CD8-positive, alpha-beta memory T cell (primary cell): ENCODE measurements at regions not wholly inside any gene's neighbourhood (a gene's known extent, or its start where the extent isn't known, plus 50 kb on each side); places are given as distances from the start of the nearest gene placed in this dataset.

Source experiments
- CTCF ChIA-PET: fragments of 350-600 bp; sonication (Branson Sonifier 250); formaldehyde crosslinking; loops from one replicate; lab custom pipeline; 2021; ENCODE audit warnings: antibody characterized with exemption; lab: Charles Lee
- POLR2A ChIA-PET: fragments of 350-600 bp; sonication (Branson Sonifier 250); formaldehyde crosslinking; loops from one replicate; lab custom pipeline; 2021; ENCODE audit warnings: antibody characterized with exemption; lab: Charles Lee
- DNase-seq, 5 donors: peaks; one replicate each; pipeline versions ENCODE4 v3.0.0 to v3.0.0-alpha.2; 2020 to 2022; ENCODE audit warnings: mixed read lengths in 1 of 5
- H3K27ac ChIP-seq: one replicate; pipeline ENCODE4 v1.7.0; 2013; ENCODE audit warnings: low read depth, mild to moderate bottlenecking, low read length, moderate library complexity
- H3K27me3 ChIP-seq: 2 replicates; pipeline ENCODE4 v1.7.0; 2013; ENCODE audit warnings: low read length, mild to moderate bottlenecking; ENCODE audit not compliant: insufficient read depth, poor library complexity, severe bottlenecking
- H3K36me3 ChIP-seq: 2 replicates; pipeline ENCODE4 v1.7.0; 2013; ENCODE audit warnings: mild to moderate bottlenecking, low read length, moderate library complexity; ENCODE audit not compliant: insufficient read depth
- H3K4me1 ChIP-seq: 2 replicates; pipeline ENCODE4 v1.7.0; 2013; ENCODE audit warnings: mild to moderate bottlenecking, low read length, moderate library complexity; ENCODE audit not compliant: insufficient read depth
- H3K4me3 ChIP-seq: 2 replicates; pipeline ENCODE4 v1.7.0; 2013; ENCODE audit warnings: mild to moderate bottlenecking, low read length
- H3K9me3 ChIP-seq: 2 replicates; pipeline ENCODE4 v1.7.0; 2013; ENCODE audit warnings: mild to moderate bottlenecking, low read length
- H3K27ac Mint-ChIP-seq, 8 donors: one replicate each; pipeline ENCODE4 v1.8.0; 2020 to 2021; ENCODE audit warnings: mixed read lengths in 8 of 8, mild to moderate bottlenecking in 6 of 8, inconsistent platforms in 3 of 8, moderate library complexity in 3 of 8
- H3K27me3 Mint-ChIP-seq, 2 donors: one replicate each; pipeline ENCODE4 v1.8.0; 2020 to 2021; ENCODE audit warnings: mixed read lengths in 2 of 2, mild to moderate bottlenecking in 1 of 2, moderate library complexity in 1 of 2
- H3K36me3 Mint-ChIP-seq, 3 donors: one replicate each; pipeline ENCODE4 v1.8.0; 2020 to 2021; ENCODE audit warnings: mixed read lengths in 3 of 3, inconsistent platforms in 1 of 3, mild to moderate bottlenecking in 1 of 3
- H3K4me1 Mint-ChIP-seq, 3 donors: one replicate each; pipeline ENCODE4 v1.8.0; 2020 to 2021; ENCODE audit warnings: mixed read lengths in 3 of 3, inconsistent platforms in 1 of 3, mild to moderate bottlenecking in 1 of 3
- H3K4me3 Mint-ChIP-seq, 7 donors: one replicate each; pipeline ENCODE4 v1.8.0; 2020 to 2021; ENCODE audit warnings: mixed read lengths in 7 of 7, mild to moderate bottlenecking in 6 of 7, moderate library complexity in 4 of 7, inconsistent platforms in 2 of 7
- H3K9me3 Mint-ChIP-seq, 5 donors: one replicate each; pipeline ENCODE4 v1.8.0; 2020 to 2022; ENCODE audit warnings: mixed read lengths in 5 of 5, mild to moderate bottlenecking in 3 of 5, moderate library complexity in 2 of 5, inconsistent platforms in 1 of 5

DNA sequence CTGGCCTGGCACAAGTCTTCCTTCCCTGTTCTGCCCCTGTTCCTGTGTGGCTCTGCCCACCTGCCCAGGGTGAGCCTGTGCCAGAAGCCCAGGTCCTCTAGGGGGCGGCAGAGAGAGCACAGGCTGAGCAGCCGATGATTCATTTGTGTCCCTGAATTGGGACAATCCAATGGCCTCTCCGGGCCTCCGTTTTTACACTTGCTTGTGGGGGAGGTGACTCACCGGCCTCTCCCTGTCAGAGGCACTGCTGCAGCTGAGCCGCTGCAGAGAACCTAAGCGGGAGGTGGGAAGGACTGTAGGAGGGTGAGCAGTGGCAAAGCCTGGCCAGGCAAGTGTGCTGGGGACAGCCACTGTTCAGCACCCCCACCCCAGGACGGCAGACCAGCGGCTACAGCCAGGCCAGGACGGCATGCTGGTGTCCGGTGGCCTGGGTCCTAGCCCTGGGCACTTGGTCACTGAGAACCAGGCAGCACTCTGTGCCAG is 65.2 kb upstream of the LMO1 start:
- ChIA-PET CTCF (no interaction called here), POLR2A (no interaction called here)
- Mint-ChIP-seq H3K36me3 (no peaks in the 10 kb centered on the region), H3K4me3 (no peak overlapping the region), H3K9me3 (no peaks in the 10 kb centered on the region), H3K27me3 (peaks cover 7 to 8% of the 10 kb centered on the region in 2 donors), H3K4me1 (no peaks in the 10 kb centered on the region), H3K27ac (no peak overlapping the region)
- H3K27me3 ChIP-seq, result no peaks in the 10 kb centered on the region
- no peaks in the 10 kb centered on the region for H3K36me3 ChIP-seq
- H3K27ac ChIP-seq, result no peak overlapping the region
- no peaks in the 10 kb centered on the region for H3K9me3 ChIP-seq
- H3K4me3 ChIP-seq, result no peak overlapping the region
- peak in 3 of 5 donors; percentile 7 to 11 (median 9) for DNase-seq
- H3K4me1 ChIP-seq, result no peaks in the 10 kb centered on the region

DNA sequence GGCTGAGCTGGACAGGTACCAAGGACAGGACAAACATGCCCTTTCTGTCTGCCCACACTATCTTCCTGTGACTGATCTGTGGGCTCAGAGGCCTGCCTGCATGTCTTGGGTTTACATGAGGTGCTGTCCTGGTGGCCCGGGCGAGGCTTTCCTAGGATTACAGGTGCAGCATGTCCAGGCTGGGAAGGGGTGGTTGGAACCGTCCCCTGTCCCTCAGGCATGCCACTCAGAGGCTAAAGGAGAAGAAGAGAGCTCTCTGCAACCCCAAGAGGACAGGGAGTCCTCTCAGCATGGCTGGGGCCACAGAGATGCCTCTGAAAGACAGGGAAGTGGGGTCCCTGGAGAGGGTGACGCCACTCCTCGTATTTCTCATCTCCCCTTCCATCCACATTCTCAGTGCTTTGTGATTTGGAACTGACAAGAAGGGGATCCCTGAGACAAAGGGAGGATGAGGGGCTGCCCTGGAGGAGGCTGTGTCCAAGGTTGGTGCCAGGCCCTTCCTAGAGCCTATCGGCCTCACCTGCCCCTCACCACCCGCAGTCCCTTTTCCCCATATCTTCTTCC is 64.6 kb upstream of the LMO1 start:
- no peaks in the 10 kb centered on the region for H3K4me1 Mint-ChIP-seq
- no peaks in the 10 kb centered on the region for H3K9me3 ChIP-seq
- H3K36me3 Mint-ChIP-seq, result no peaks in the 10 kb centered on the region
- no peaks in the 10 kb centered on the region for H3K36me3 ChIP-seq
- POLR2A ChIA-PET, result no interaction called here
- CTCF ChIA-PET, result no interaction called here
- no peaks in the 10 kb centered on the region for H3K9me3 Mint-ChIP-seq
- DNase-seq, result no peak
- no peak overlapping the region for H3K27ac ChIP-seq
- no peak overlapping the region for H3K4me3 Mint-ChIP-seq
- no peaks in the 10 kb centered on the region for H3K4me1 ChIP-seq
- peaks cover 8% of the 10 kb centered on the region in 2 donors for H3K27me3 Mint-ChIP-seq
- no peak overlapping the region for H3K27ac Mint-ChIP-seq
- H3K4me3 ChIP-seq, result no peak overlapping the region
- H3K27me3 ChIP-seq, result no peaks in the 10 kb centered on the region

DNA sequence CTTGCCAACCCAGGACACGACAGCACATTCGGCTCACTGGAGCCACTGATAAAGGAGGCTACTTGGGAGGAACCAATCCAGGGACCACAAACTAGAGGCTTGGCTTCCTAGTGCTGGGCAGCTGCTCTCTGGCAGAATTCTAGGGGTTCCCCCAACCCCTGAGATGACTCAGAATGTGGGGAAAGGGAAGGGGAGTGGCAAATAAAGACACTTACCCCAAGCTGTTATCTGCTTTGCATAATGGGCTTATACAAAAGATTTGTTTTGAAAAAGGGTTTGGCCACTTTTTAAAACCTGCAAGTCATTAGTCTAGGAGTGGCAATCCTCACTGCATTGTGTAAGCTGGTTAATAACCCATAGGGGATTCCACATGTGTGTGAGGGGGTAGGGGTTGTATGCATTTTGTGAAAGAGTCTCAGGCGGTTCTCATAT is 64.1 kb upstream of the LMO1 start:
- Histone ChIP-seq H3K27me3 (no peaks in the 10 kb centered on the region), H3K4me3 (no peak overlapping the region), H3K27ac (no peak overlapping the region), H3K9me3 (no peaks in the 10 kb centered on the region), H3K36me3 (no peaks in the 10 kb centered on the region), H3K4me1 (no peaks in the 10 kb centered on the region)
- Mint-ChIP-seq H3K4me1 (no peaks in the 10 kb centered on the region), H3K36me3 (no peaks in the 10 kb centered on the region), H3K9me3 (no peaks in the 10 kb centered on the region), H3K4me3 (no peak overlapping the region), H3K27ac (no peak overlapping the region), H3K27me3 (peaks cover 8 to 9% of the 10 kb centered on the region in 2 donors)
- ChIA-PET POLR2A (no interaction called here), CTCF (no interaction called here)
- DNase-seq, result no peak

DNA sequence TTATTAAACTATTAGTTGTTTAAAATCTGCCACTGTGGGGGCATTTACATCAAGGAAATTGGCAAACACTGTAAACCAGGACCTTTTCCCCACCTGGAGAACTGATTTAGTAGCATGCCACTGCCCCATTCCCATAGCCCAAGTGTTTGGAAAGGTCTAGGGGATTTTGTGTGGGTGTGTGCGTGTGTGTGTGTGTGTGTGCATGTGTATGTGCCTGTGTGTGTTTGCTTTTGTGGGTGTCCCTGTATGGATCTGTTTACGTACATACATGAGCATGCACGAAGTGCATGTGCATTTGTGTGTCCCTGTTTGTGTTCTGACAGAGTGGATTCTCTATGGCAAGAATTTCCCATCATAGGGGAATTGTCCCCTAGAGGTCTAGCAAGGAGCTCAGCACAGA is 62.7 kb upstream of the LMO1 start:
- H3K36me3 ChIP-seq, result no peaks in the 10 kb centered on the region
- Mint-ChIP-seq H3K36me3 (no peaks in the 10 kb centered on the region), H3K4me3 (no peak overlapping the region), H3K27ac (no peak overlapping the region), H3K27me3 (peaks cover 7 to 10% of the 10 kb centered on the region in 2 donors), H3K4me1 (no peaks in the 10 kb centered on the region), H3K9me3 (no peaks in the 10 kb centered on the region)
- CTCF ChIA-PET, result no interaction called here
- POLR2A ChIA-PET, result no interaction called here
- no peak overlapping the region for H3K4me3 ChIP-seq
- H3K27ac ChIP-seq, result no peak overlapping the region
- no peak for DNase-seq
- no peaks in the 10 kb centered on the region for H3K27me3 ChIP-seq
- no peaks in the 10 kb centered on the region for H3K9me3 ChIP-seq
- no peaks in the 10 kb centered on the region for H3K4me1 ChIP-seq

DNA sequence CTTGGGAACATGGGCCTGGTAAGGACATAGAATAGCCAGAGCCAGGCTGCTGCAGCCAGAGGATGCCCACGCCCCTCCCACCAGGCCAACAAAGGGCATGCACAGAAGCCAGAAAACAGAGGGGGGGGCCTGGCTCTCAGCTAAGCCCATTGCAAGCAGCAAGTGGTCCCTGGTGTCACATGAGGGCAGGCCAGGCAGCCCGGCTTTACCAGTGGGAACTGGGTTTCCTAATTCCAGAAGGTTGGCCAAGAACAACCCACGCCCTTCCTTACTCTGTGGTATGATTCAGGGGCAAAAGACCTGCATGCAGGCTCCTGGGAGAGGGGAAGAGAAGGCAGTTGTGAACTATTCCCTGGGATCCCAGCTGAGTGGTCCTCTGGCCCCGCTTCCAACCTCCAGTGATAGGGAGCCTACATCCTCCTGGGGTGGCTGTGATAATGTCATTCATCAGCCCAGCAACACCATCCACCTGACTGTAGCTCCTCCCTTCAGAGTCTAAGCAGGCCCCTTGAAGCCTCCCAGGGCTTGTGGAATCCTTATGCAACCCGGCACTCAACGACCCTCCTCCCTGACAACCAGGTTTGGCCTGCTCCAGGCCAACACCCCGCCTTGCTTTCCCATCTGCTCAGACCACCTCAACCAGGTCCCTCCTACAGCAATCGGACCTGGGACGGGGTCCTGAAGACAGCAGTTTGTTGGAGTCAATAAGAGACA is 62.1 kb upstream of the LMO1 start:
- CTCF ChIA-PET, result no interaction called here
- no peaks in the 10 kb centered on the region for H3K9me3 Mint-ChIP-seq
- H3K4me1 ChIP-seq, result no peaks in the 10 kb centered on the region
- H3K9me3 ChIP-seq, result no peaks in the 10 kb centered on the region
- H3K4me3 ChIP-seq, result no peak overlapping the region
- no peak overlapping the region for H3K27ac ChIP-seq
- no peaks in the 10 kb centered on the region for H3K36me3 ChIP-seq
- H3K36me3 Mint-ChIP-seq, result no peaks in the 10 kb centered on the region
- DNase-seq, result no peak
- no peak overlapping the region for H3K27ac Mint-ChIP-seq
- no peaks in the 10 kb centered on the region for H3K4me1 Mint-ChIP-seq
- H3K27me3 Mint-ChIP-seq, result peaks cover 2 to 9% of the 10 kb centered on the region in 2 donors
- POLR2A ChIA-PET, result no interaction called here
- no peak overlapping the region for H3K4me3 Mint-ChIP-seq
- no peaks in the 10 kb centered on the region for H3K27me3 ChIP-seq

DNA sequence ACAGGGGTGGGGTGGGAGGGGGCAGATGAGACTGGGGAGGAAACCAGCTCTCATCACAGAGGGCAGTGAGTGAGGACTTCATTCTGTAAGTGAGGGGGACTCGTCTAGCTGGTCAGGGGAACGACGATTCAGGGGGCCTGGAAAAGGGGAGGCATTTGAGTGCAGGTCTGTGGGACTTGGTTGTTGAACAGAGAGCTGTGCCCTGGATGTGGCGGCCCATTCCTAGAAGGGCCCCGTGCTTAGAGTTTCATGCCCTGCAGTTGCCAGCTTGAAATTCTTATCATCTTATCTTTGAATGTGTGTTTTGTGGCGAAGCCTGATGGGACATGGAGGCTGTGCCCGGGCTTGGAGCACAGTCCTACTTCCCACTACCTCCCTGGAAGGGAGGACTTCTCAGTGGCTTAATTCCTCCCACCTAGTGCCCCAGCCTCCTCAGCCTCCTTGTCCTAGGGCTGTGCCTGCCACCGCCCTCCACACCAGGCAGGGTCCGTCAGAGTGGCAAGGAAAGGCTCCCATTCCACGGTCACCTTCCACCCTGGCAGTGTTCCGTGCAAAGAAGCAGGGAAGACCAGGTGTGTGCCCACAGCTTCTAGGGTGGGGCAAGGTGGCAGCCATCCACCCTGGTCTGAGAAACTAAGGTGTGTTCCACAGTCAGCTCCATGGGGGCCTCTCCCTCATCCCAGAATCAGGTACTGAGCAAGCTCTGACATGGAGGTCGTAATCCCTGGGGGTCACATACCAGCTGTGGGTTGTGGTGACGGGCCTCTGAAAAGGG is 59.7 kb upstream of the LMO1 start:
- Histone ChIP-seq H3K36me3 (no peaks in the 10 kb centered on the region), H3K4me3 (no peak overlapping the region), H3K27me3 (no peaks in the 10 kb centered on the region), H3K27ac (no peak overlapping the region), H3K9me3 (no peaks in the 10 kb centered on the region), H3K4me1 (no peaks in the 10 kb centered on the region)
- H3K4me1 Mint-ChIP-seq, result no peaks in the 10 kb centered on the region
- H3K9me3 Mint-ChIP-seq, result no peaks in the 10 kb centered on the region
- no peak overlapping the region for H3K4me3 Mint-ChIP-seq
- DNase-seq, result no peak
- no peak overlapping the region for H3K27ac Mint-ChIP-seq
- H3K36me3 Mint-ChIP-seq, result no peaks in the 10 kb centered on the region
- CTCF ChIA-PET, result no interaction called here
- POLR2A ChIA-PET, result no interaction called here
- H3K27me3 Mint-ChIP-seq, result peaks cover 5 to 6% of the 10 kb centered on the region in 2 donors

DNA sequence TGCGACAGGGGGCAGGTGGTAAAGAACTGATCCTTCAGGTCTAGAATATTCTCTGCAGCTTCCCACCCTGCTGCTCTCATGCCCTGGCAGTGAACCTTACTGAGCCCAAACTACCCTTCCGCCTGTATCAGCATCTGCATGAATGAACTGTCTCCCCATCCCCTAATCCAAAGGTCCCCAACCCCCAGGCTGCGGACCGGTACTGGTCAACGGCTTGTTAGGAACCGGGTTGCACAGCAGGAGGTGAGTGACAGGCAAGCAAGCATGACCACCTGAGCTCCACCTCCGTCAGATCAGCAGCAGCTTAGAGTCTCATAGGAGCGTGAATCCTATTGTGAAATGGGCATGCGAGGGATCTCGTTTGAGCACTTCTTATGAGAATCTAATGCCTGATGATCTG is 58.2 kb upstream of the LMO1 start:
- Histone ChIP-seq H3K27me3 (no peaks in the 10 kb centered on the region), H3K36me3 (no peaks in the 10 kb centered on the region), H3K9me3 (no peaks in the 10 kb centered on the region), H3K4me1 (no peaks in the 10 kb centered on the region), H3K27ac (no peak overlapping the region), H3K4me3 (no peak overlapping the region)
- Mint-ChIP-seq H3K36me3 (no peaks in the 10 kb centered on the region), H3K9me3 (no peaks in the 10 kb centered on the region), H3K4me1 (no peaks in the 10 kb centered on the region), H3K4me3 (no peak overlapping the region), H3K27ac (no peak overlapping the region), H3K27me3 (peaks cover 6 to 7% of the 10 kb centered on the region in 2 donors)
- ChIA-PET POLR2A (no interaction called here), CTCF (no interaction called here)
- DNase-seq, result no peak

DNA sequence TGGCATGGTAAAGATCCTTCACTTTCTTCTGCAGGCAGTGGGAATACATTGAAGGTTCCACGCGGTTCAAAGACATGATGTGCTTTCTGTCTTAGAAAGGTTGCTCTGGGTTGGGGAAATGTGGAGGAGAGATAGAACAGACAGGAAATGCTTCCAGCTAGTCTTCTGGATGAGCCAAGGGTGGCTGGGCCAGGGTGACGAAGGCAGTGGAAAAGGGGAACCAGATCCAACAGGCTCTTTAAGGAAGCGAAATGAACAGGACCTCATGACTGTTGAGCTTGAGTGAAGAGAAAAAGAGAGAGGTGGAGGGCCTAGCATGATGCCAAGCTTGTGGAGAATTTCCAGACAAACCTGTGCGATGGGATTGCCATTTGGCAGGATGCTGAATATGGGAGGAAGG is 56.4 kb upstream of the LMO1 start:
- Mint-ChIP-seq H3K27ac (no peak overlapping the region), H3K9me3 (no peaks in the 10 kb centered on the region), H3K4me3 (no peak overlapping the region), H3K36me3 (no peaks in the 10 kb centered on the region), H3K4me1 (no peaks in the 10 kb centered on the region), H3K27me3 (peaks cover 6 to 7% of the 10 kb centered on the region in 2 donors)
- H3K4me1 ChIP-seq, result no peaks in the 10 kb centered on the region
- H3K27me3 ChIP-seq, result no peaks in the 10 kb centered on the region
- no peaks in the 10 kb centered on the region for H3K36me3 ChIP-seq
- ChIA-PET POLR2A (no interaction called here), CTCF (no interaction called here)
- H3K9me3 ChIP-seq, result no peaks in the 10 kb centered on the region
- DNase-seq, result no peak
- H3K4me3 ChIP-seq, result no peak overlapping the region
- H3K27ac ChIP-seq, result no peak overlapping the region
